PC-9 (cell line): ENCODE measurements at regions not wholly inside any gene's neighbourhood (a gene's known extent, or its start where the extent isn't known, plus 50 kb on each side); places are given as distances from the start of the nearest gene placed in this dataset.

Experiments
- BruUV-seq: library from RNA; stranded (reverse); fragments of 400-500 nt; replicated peaks from 2 replicates; lab custom pipeline; 2021; lab: Mats Ljungman, UMichigan
- CTCF ChIA-PET: fragments of 300-600 bp; sonication (Branson Sonifier 250); formaldehyde crosslinking; loops from one replicate; lab custom pipeline; 2022; ENCODE audit warnings: antibody characterized with exemption; lab: Charles Lee
- POLR2A ChIA-PET: fragments of 300-600 bp; sonication (Branson Sonifier 250); formaldehyde crosslinking; loops from one replicate; lab custom pipeline; 2022; ENCODE audit warnings: antibody characterized with exemption; ENCODE audit not compliant: unreplicated experiment; lab: Charles Lee
- DNase-seq, 2 experiments: peaks; one replicate each; pipeline versions ENCODE4 v3.0.0 to v3.0.0-alpha.2; 2015 to 2022; ENCODE audit warnings: mixed read lengths in 1 of 2
- H2AFZ ChIP-seq: fragments of 200-600 bp; sonication (generic); 2 replicates; pipeline ENCODE4 v1.8.1; 2017; ENCODE audit warnings: antibody characterized with exemption
- H3F3A ChIP-seq: fragments of 200-600 bp; sonication (generic); 2 replicates; pipeline ENCODE4 v1.8.1; 2017; ENCODE audit warnings: antibody characterized with exemption, mild to moderate bottlenecking, low read depth; ENCODE audit not compliant: insufficient read depth
- H3K27ac ChIP-seq: fragments of 200-600 bp; sonication (generic); 2 replicates; pipeline ENCODE4 v1.6.1; 2016; ENCODE audit warnings: mixed run types
- H3K27me3 ChIP-seq: fragments of 200-600 bp; sonication (generic); 2 replicates; pipeline ENCODE4 v1.6.1; 2016; ENCODE audit warnings: low read depth, mixed run types; ENCODE audit not compliant: insufficient read depth
- H3K36me3 ChIP-seq: fragments of 200-600 bp; sonication (generic); 2 replicates; pipeline ENCODE4 v1.6.1; 2016; ENCODE audit warnings: low read depth, mixed run types
- H3K4me1 ChIP-seq: fragments of 200-600 bp; sonication (generic); replicated peaks from 2 replicates; pipeline ENCODE4 v1.6.1; 2016; ENCODE audit warnings: mixed run types; ENCODE audit not compliant: insufficient read depth
- H3K4me2 ChIP-seq: fragments of 200-600 bp; sonication (generic); 2 replicates; pipeline ENCODE4 v1.6.1; 2017; ENCODE audit warnings: mixed run types
- H3K4me3 ChIP-seq: fragments of 200-600 bp; sonication (generic); 2 replicates; pipeline ENCODE4 v1.6.1; 2016; ENCODE audit warnings: mixed run types
- H3K79me2 ChIP-seq: fragments of 200-600 bp; sonication (generic); 2 replicates; pipeline ENCODE4 v1.6.1; 2017; ENCODE audit warnings: low read depth, mixed run types
- H3K9me2 ChIP-seq: fragments of 200-600 bp; sonication (generic); 2 replicates; pipeline ENCODE4 v1.8.1; 2017; ENCODE audit warnings: mild to moderate bottlenecking; ENCODE audit not compliant: insufficient read depth
- H3K9me3 ChIP-seq: fragments of 200-600 bp; sonication (generic); 2 replicates; pipeline ENCODE4 v1.8.1; 2016; ENCODE audit warnings: low read depth; ENCODE audit not compliant: insufficient read depth
- H4K20me1 ChIP-seq: fragments of 200-600 bp; sonication (generic); 2 replicates; pipeline ENCODE4 v1.8.1; 2017; ENCODE audit not compliant: insufficient read depth
- EZH2 ChIP-seq: fragments of 200-600 bp; sonication (generic); IDR thresholded peaks from 2 replicates; pipeline ENCODE4 v1.8.0; 2017; ENCODE audit warnings: antibody characterized with exemption, low read depth
- intact Hi-C: fragments of 100-400 bp; cut with micrococcal nuclease; formaldehyde crosslinking; loops from one replicate; pipeline ENCODE4 v1.10.0; 2022; ENCODE audit not compliant: unreplicated experiment
- TF ChIP-seq, protein P1 (sequence below): fragments of 200-600 bp; sonication (generic); conservative IDR thresholded peaks from 2 replicates; pipeline ENCODE4 v1.6.1; 2017; ENCODE audit warnings: mixed run types, antibody characterized with exemption, mild to moderate bottlenecking, moderate library complexity

DNA sequence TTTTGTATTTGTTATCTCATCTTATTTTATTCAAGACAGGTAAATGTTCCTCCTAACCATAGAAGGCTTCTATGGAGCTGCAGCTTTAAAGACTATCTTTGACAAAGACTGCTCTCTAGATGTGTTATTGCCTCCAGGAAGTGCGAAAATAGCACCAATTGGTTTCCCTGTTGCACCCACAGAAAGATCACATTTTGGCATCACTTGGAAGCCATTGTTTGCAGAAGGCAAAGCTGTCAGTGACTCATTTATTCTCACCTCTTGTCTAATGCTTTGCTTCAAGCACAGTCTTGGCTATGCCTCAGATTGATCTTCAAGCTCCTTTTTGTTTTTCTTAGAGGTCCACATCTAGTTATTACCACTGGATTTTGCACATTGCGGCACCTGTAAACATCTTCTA, 150.3 kb downstream of the PCDH7 start:
- H3K27ac ChIP-seq, result no peak overlapping the region
- no peaks in the 10 kb centered on the region for H4K20me1 ChIP-seq
- H3K36me3 ChIP-seq, result no peaks in the 10 kb centered on the region
- peak; percentile 4 to 66 for DNase-seq
- H2AFZ ChIP-seq, result no peak overlapping the region
- BruUV-seq, result no TSS peak
- H3K9me3 ChIP-seq, result no peaks in the 10 kb centered on the region
- no peaks in the 10 kb centered on the region for H3K27me3 ChIP-seq
- CTCF ChIA-PET, result no interaction called here
- POLR2A ChIA-PET, result interaction anchor here (0.6 kb wide), 1 partner anchor 17 kb away, joined by 9 read pairs; no protein-coding TSS in a partner anchor
- no peak overlapping the region for H3K4me2 ChIP-seq
- peaks cover 39% of the 10 kb centered on the region for H3K4me1 ChIP-seq
- TF ChIP-seq, protein P1, sequence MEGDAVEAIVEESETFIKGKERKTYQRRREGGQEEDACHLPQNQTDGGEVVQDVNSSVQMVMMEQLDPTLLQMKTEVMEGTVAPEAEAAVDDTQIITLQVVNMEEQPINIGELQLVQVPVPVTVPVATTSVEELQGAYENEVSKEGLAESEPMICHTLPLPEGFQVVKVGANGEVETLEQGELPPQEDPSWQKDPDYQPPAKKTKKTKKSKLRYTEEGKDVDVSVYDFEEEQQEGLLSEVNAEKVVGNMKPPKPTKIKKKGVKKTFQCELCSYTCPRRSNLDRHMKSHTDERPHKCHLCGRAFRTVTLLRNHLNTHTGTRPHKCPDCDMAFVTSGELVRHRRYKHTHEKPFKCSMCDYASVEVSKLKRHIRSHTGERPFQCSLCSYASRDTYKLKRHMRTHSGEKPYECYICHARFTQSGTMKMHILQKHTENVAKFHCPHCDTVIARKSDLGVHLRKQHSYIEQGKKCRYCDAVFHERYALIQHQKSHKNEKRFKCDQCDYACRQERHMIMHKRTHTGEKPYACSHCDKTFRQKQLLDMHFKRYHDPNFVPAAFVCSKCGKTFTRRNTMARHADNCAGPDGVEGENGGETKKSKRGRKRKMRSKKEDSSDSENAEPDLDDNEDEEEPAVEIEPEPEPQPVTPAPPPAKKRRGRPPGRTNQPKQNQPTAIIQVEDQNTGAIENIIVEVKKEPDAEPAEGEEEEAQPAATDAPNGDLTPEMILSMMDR, result no peak
- no peak for TF ChIP-seq EZH2
- no peaks in the 10 kb centered on the region for H3K79me2 ChIP-seq
- 0 out of 2 replicates have a peak, but pooled peaks cover 4% of the 10 kb centered on the region for H3K9me2 ChIP-seq
- H3F3A ChIP-seq, result peaks cover 25% of the 10 kb centered on the region
- intact Hi-C loops, result no loop called here
- H3K4me3 ChIP-seq, result no peak overlapping the region

DNA sequence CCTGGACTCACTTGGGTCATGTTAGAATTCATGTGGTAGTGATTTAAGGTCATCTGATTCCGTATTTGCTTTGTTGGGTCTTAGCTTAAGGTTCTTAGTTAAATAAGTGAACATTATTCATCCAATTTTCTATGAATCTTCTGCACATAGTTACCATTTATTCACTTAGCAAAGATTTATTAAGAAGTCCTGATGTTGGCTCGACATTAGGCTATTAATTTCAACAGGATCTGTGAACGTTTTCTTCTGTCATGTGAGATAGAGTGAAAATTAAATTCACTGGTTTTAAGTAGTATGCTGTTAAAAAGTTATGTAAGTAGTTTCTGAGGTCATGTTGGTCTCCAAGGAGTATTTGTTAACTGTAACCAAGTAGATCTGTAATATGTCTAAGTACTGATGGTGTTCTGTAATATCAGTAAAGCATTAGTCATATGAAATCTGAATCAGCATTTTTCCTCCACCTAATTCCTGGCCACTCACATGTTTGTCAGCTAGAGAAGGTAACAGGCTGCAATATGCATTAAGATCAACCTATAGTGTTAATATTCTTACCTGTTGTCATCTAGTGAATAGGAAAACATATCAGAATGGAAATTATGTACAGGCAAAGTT, 155.6 kb downstream of the PCDH7 start:
- CTCF ChIA-PET, result no interaction called here
- peaks cover 5% of the 10 kb centered on the region; the same call in 1 of the 2 replicates for H3K4me1 ChIP-seq
- no peak overlapping the region for H2AFZ ChIP-seq
- intact Hi-C loops, result no loop called here
- H3K9me3 ChIP-seq, result no peaks in the 10 kb centered on the region
- no peak for TF ChIP-seq EZH2
- TF ChIP-seq, protein P1, result no peak
- H3K36me3 ChIP-seq, result no peaks in the 10 kb centered on the region
- POLR2A ChIA-PET, result no interaction called here
- H4K20me1 ChIP-seq, result no peaks in the 10 kb centered on the region
- no peak overlapping the region for H3K27ac ChIP-seq
- H3K27me3 ChIP-seq, result no peaks in the 10 kb centered on the region
- H3K9me2 ChIP-seq, result no peaks in the 10 kb centered on the region
- BruUV-seq, result no TSS peak
- H3F3A ChIP-seq, result no peaks in the 10 kb centered on the region
- DNase-seq, result peak in 1 of 2 experiments; percentile 42
- no peaks in the 10 kb centered on the region for H3K79me2 ChIP-seq
- no peak overlapping the region for H3K4me3 ChIP-seq
- H3K4me2 ChIP-seq, result no peak overlapping the region

DNA sequence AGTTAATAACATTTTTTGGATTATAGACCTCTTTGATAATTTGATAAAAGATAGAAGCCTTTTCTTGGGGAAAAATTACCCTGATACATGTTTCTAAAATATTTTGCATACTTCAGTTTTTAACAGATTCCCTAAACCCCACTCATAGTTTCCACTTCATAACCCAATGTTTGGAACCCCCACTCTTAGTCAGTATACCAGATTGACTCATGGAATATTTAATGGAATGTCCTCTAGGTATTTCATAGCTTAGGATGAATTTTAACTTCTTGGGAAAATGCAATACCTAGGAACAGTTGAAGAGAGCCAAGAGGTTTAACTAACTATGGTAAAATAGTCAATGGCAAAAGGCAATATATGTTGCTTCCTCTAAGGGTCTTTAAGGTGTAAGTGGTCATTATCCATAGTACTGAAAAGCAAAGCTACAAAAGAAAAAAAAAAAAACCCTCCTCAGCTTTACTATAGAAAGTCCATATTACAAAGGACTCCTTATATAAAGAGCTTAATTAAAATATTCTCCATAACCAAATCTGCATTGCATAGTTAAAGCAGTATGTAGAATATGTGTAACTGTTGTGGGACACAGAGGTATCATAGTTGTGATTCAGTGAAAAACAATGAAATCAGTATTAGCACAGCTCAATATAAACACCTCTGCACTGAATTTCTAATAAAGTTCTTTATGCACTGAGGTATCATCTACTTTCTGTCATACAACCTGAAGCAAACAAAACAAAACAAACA, 159.9 kb downstream of the PCDH7 start:
- no peaks in the 10 kb centered on the region for H3F3A ChIP-seq
- CTCF ChIA-PET, result interaction anchor here (0.5 to 0.6 kb wide), 3 partner anchors 13 to 268 kb away, joined by 3 to 5 read pairs (median 3); no protein-coding TSS in a partner anchor
- H3K27ac ChIP-seq, result no peak overlapping the region
- H3K27me3 ChIP-seq, result no peaks in the 10 kb centered on the region
- H3K9me3 ChIP-seq, result no peaks in the 10 kb centered on the region
- H3K9me2 ChIP-seq, result no peaks in the 10 kb centered on the region
- no peaks in the 10 kb centered on the region for H3K36me3 ChIP-seq
- no peak for TF ChIP-seq EZH2
- TF ChIP-seq, protein P1, result no peak
- H3K4me2 ChIP-seq, result no peak overlapping the region
- H2AFZ ChIP-seq, result no peak overlapping the region
- POLR2A ChIA-PET, result no interaction called here
- no peaks in the 10 kb centered on the region for H4K20me1 ChIP-seq
- BruUV-seq, result no TSS peak
- H3K4me1 ChIP-seq, result no peaks in the 10 kb centered on the region
- no peaks in the 10 kb centered on the region for H3K79me2 ChIP-seq
- no peak for DNase-seq
- intact Hi-C loops, result no loop called here
- no peak overlapping the region for H3K4me3 ChIP-seq
